ENCODE measurements at regions not wholly inside any gene's neighbourhood (a gene's known extent, or its start where the extent isn't known, plus 50 kb on each side); places are given as distances from the start of the nearest gene placed in this dataset.

- TF ChIP-seq ZNF280D (CRISPR knock-in tag; IDR thresholded peaks at IDR 0.05), result no peak
- peak; percentile 47; the same call in 1 of the 2 replicates for TF ChIP-seq MIER3 (CRISPR knock-in tag; IDR thresholded peaks at IDR 0.05; ENCODE audit: borderline replicate concordance)
- TF ChIP-seq RORA (CRISPR knock-in tag; IDR thresholded peaks at IDR 0.05), result no peak
- TF ChIP-seq MAF1 (CRISPR knock-in tag; IDR thresholded peaks at IDR 0.05; ENCODE audit: borderline replicate concordance), result no peak
- peak; percentile 88; the same call in 1 of the 2 replicates for TF ChIP-seq HES4 (CRISPR knock-in tag; IDR thresholded peaks at IDR 0.05; ENCODE audit: borderline replicate concordance)
- TF ChIP-seq ZBTB26 (CRISPR knock-in tag; IDR thresholded peaks at IDR 0.05; ENCODE audit: borderline replicate concordance), result peak; percentile 84
- TF ChIP-seq SETDB1 (CRISPR knock-in tag; IDR thresholded peaks at IDR 0.05; ENCODE audit: borderline replicate concordance), result no peak
- peak; percentile 64 for TF ChIP-seq ZNF629 (CRISPR knock-in tag; conservative IDR thresholded peaks at IDR 0.05)
- peak; percentile 91 for TF ChIP-seq ZNF124 (CRISPR knock-in tag; IDR thresholded peaks at IDR 0.05)
- peak; percentile 33; the same call in 1 of the 2 replicates for TF ChIP-seq SOX5 (CRISPR knock-in tag; IDR thresholded peaks at IDR 0.05; ENCODE audit: borderline replicate concordance)
- TF ChIP-seq ZNF891 (CRISPR knock-in tag; IDR thresholded peaks at IDR 0.05), result peak; percentile 81; the same call in 1 of the 2 replicates
- peak; percentile 84; the same call in 1 of the 2 replicates for TF ChIP-seq NRL (CRISPR knock-in tag; IDR thresholded peaks at IDR 0.05; ENCODE audit: borderline replicate concordance)
- 0 out of 2 replicates have a peak, but pooled peaks have one; percentile 31 for TF ChIP-seq RERE (CRISPR knock-in tag; IDR thresholded peaks at IDR 0.05; ENCODE audit: low read depth)
- peak; percentile 90; the same call in 1 of the 2 replicates for TF ChIP-seq SMYD3 (CRISPR knock-in tag; IDR thresholded peaks at IDR 0.05)
- no peak for TF ChIP-seq EEA1 (CRISPR knock-in tag; IDR thresholded peaks at IDR 0.05; ENCODE audit: borderline replicate concordance)
- TF ChIP-seq HOXA5 (CRISPR knock-in tag; IDR thresholded peaks at IDR 0.05), result peak; percentile 88; the same call in 1 of the 2 replicates
- TF ChIP-seq ZBTB37 (CRISPR knock-in tag; IDR thresholded peaks at IDR 0.05), result no peak
Measured at GRCh38 chr16:85166699-85167588, 54.7 kb upstream of the CIBAR2 start (continued).
